Hepatic stellate cell (primary cell): ENCODE measurements at regions not wholly inside any gene's neighbourhood (a gene's known extent, or its start where the extent isn't known, plus 50 kb on each side); places are given as distances from the start of the nearest gene placed in this dataset.
"Not testable (repeated sequence)": the region's sequence is repeated elsewhere in the genome, so short reads cannot be mapped to it uniquely, and the experiment has no call there.

ENCODE experiments used
- DNase-seq: peaks from one replicate; pipeline ENCODE4 v3.0.0; 2011; ENCODE audit warnings: low spot score

DNA sequence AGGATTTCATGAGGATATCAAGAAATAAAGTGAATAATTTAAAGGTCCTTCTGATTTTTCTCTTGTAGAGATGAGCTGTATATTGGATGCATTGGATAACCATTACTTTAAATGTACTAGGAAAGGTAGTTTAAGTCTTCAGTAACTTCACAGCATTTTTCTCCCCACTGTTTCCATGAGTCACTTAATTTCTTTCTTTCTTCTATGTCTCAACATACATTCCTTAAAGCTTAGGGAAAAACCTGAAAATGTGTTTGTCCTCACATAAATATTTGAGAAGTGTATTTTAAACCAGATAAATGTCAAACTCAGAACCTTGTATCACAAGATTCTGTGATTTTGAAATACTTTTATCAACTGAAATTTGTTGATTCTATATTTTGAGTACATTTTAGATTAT lies 1970.2 kb upstream of the FLRT2 start:
- DNase-seq = no peak

DNA sequence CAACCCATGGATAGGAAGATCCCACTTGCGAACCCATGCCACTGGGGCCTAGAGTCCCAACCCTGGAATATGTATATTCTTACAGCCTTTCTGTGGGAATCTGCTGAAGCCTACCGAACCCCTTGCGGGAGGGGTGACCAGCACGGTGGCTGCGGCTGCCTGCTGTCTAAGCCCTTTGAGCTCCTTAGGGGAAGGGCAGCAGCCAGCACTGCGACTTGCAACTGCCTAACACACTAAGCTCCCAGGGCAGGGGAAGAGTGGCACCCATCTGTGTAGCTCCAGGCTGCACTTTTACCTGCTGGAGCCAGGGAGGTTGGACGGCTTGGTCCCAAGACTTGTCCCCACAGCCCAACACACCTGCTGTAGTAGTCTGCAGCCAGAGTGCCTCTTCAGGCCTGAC lies 1968.7 kb upstream of the FLRT2 start:
- DNase-seq = no peak

- DNase-seq = no peak
Observed at GRCh38 chr14:83566567-83566966, 1963.4 kb upstream of the FLRT2 start.

- DNase-seq = no peak
Observed at GRCh38 chr14:83568141-83568540, 1961.8 kb upstream of the FLRT2 start.

GRCh38 chr14:83575301-83575700 lies 1954.6 kb upstream of the FLRT2 start:
- no peak for DNase-seq

GRCh38 chr14:83583201-83583600 lies 1946.7 kb upstream of the FLRT2 start:
- DNase-seq = no peak

DNA sequence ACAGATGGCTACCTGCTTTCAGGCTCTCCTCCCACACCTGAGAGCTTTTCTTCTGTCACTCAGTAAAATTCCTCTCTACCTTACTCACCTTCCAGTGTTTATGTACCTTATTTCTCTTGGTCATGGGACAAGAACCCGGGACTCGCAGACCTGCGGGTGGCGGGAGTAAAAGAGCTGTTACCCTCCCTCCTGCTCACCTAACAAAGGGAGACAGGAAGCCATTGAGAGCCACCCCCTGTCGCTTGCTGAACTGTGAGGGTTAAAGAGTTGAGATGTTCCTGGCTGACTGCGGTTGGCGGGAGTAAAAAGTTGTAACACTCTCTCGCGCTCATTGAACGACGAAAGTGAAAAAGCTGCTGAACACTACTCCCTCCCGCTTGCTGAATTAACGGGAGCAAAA lies 1935.1 kb upstream of the FLRT2 start:
- DNase-seq = no peak

GRCh38 chr14:83607682-83608081 lies 1922.3 kb upstream of the FLRT2 start:
- no peak for DNase-seq

GRCh38 chr14:83611491-83611890 lies 1918.5 kb upstream of the FLRT2 start:
- no peak for DNase-seq

- no peak for DNase-seq
Observed at GRCh38 chr14:83611906-83612390, 1918.0 kb upstream of the FLRT2 start.

DNA sequence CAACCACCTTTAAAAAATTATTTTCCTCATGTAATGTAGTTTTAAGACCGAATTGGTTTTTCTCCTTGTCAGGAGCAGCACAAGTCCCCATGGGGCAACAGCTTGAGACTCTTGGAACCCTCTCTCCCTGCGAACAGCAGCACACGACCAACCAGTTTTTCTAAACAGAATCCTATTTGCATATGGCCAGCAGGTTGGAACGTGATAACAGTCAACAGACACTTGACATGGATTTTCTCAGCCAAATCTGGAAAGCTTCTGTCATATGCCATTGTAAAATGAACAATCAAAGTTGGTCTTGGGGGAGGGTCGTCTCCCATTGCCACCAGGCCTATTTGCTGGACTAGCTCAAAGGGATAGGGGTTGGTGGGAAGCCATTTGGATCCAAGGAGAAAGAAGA lies 1915.0 kb upstream of the FLRT2 start:
- no peak for DNase-seq

DNA sequence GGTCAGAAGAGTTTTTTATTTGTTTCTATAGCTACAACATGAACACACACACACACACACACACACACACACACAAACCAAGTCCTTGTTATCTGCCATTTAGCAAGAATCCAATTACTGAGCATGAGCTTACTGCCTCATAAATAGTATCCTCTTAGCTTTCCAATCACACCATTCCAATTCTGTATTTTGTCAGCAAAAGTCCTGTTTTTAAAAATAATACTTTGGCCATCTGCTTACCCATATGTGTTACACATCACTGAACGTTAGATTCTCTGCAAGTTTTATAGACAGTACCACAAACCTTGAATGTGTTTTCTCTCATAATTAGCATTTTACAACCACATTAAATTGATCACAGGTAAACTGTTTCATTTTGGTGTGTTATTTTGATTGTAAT lies 1905.4 kb upstream of the FLRT2 start:
- no peak for DNase-seq

DNA sequence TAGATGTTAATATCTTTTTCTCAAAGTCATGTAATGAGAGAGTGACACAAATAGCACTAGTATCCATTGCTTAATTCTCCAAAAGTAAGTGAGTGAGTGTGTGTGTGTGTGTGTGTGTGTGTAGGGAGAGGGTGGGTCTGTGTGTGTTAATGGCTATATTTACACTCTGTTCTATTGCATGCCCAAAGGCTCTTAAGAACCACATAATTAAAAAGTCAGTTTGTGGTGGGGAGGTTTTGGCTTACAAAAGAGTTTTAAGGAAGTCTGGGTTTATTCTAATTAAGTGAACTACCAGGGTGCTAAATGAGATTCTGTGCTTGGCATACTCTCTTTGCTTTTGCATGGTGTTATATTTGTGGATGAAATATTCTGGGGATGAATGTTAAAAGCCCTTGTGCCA lies 1897.6 kb upstream of the FLRT2 start:
- DNase-seq = no peak

- DNase-seq = no peak
Observed at GRCh38 chr14:83638748-83639504, 1891.0 kb upstream of the FLRT2 start.

DNA sequence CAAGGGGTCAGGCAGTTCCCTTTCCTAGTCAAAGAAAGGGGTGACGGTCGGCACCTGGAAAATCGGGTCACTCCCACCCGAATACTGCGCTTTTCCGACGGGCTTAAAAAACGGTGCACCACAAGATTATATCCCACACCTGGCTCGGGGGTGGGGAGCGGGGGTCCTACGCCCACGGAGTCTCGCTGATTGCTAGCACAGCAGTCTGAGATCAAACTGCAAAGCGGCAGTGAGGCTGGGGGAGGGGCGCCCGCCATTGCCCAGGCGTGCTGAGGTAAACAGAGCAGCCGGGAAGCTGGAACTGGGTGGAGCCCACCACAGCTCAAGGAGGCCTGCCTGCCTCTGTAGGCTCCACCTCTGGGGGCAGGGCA lies 1890.5 kb upstream of the FLRT2 start:
- DNase-seq = not testable (repeated sequence)

GRCh38 chr14:83646228-83646627 lies 1883.7 kb upstream of the FLRT2 start:
- no peak for DNase-seq

GRCh38 chr14:83660597-83660996 lies 1869.3 kb upstream of the FLRT2 start:
- DNase-seq = no peak

DNA sequence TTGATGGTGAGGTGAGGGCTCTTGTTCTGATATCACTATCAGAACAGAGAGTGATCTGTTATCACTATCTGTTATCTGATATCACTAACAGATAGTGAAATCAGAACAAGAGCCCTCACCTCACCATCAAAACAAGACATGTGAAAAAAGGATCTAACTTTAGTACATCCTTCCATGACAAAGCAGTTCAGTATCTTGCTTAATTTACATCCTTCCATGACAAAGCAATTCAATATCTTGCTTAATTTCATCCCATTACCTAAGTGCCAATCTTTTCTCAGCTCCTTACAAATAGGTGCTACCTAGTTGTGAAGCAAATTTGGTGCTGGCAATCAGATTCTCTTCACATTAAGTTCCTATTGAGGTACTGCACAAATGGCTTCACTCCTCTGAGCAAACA lies 1865.6 kb upstream of the FLRT2 start:
- DNase-seq = no peak

DNA sequence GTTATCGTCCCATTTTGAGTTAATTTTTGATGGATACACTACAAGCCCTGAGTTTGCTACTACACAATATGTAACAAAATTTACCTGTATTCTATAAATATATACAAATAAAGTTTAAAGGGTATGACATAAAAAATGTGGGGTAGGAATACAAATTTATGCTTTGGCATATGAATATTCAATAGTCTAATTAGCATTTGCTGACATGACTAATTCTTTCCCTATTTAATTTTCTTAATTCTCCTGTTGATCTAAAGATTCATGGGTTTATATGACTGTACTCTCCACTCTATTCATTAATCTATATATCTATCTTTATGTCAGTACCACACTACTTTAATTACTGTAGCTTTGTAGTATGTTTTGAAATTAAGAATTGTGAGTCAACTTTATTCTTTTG lies 1840.7 kb upstream of the FLRT2 start:
- DNase-seq = no peak

GRCh38 chr14:83697099-83697498 lies 1832.8 kb upstream of the FLRT2 start:
- no peak for DNase-seq

DNA sequence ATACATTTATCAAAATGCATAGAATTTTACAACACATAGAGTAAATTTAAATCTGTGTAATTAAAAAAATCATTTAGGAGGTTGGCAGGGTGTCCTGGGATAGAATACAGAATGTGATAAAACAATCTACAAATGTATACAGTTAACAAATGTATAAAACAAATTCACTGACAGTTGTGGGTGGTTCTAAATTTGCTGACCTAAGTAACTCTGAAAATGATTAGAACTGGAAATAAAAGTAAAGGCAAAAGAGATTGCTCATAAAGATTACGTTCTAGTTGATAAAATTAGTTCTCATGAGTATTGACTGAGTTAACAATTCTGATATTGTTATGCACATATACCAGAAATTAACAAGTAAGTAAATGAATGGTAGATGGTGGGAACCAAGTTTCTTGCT lies 1827.3 kb upstream of the FLRT2 start:
- no peak for DNase-seq

- DNase-seq = no peak
Observed at GRCh38 chr14:83706231-83706954, 1823.6 kb upstream of the FLRT2 start.

DNA sequence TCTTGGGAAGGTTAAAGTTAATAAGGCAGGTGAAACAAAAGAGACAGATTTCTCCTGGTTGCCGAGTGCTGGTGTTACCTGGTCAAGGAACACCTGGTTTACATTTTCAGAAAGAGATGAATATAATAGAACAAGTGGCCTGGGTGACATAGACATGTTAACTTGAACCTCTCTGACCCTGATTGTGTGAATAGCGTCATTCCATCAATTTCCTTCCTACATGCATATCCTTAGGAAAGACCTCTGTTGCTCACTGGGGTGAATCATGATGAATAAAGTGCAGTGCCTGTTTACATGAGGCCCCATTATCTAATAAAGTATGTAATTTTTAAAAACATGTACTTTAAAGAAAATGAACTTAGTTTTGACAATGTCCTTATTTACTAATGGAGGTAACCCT lies 1822.9 kb upstream of the FLRT2 start:
- DNase-seq = no peak

GRCh38 chr14:83709116-83709515 lies 1820.8 kb upstream of the FLRT2 start:
- DNase-seq = no peak
